ENCODE measurements at regions not wholly inside any gene's neighbourhood (a gene's known extent, or its start where the extent isn't known, plus 50 kb on each side); places are given as distances from the start of the nearest gene placed in this dataset.

GRCh38 chr2:88265352-88266303 lies 95.5 kb downstream of the THNSL2 start:
- TF ChIP-seq CTCF (IDR thresholded peaks at IDR 0.05; ENCODE audit: insufficient read depth, low read length) (no peak), POLR2AphosphoS5 (IDR thresholded peaks at IDR 0.05; ENCODE audit: low read depth) (no peak), GABPA (IDR thresholded peaks at IDR 0.05; ENCODE audit: low read depth) (no peak)

Measured in HL-60 (cell line).